Stimulated activated naive CD8-positive, alpha-beta T cell treated with anti-CD3 and anti-CD28 coated beads, Interleukin-15, Interleukin-2, amounts not matched to agents 100 U/mL and 50 U/mL, for 24 hours (primary cell): ENCODE measurements at regions not wholly inside any gene's neighbourhood (a gene's known extent, or its start where the extent isn't known, plus 50 kb on each side); places are given as distances from the start of the nearest gene placed in this dataset.

Experiments used
- ATAC-seq: fragments of 150-1000 bp; cut with Tn5 transposase; one replicate; pipeline ENCODE4 v1.10.0; 2021
- DNase-seq: peaks from one replicate; pipeline ENCODE4 v3.0.0; 2021

DNA sequence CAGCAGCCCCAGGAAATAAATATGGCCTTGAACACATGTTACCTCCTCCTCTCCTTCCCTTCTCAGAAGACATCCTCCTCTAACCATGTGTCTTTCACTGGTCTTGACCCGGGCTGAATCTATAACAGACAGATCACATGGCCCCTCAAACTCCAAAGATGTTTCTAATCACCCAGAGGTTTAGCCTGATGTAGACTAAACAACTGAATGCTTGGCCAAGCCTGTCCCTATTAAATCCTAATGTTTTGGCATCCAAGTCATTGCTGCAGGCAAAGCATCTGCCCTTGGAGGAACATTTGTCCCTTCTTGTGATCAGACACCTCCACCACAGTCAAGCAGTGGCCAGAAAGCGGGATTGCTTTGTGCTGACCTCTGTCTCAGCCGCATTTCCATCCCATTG is 65.5 kb downstream of the ANKRD60 start:
- ATAC-seq (no peak), DNase-seq (no peak)

- ATAC-seq: no peak
Observed at GRCh38 chr20:58161192-58161591, 67.3 kb downstream of the ANKRD60 start.

GRCh38 chr20:58160451-58161061 is 67.9 kb downstream of the ANKRD60 start:
- no peak for DNase-seq
- no peak for ATAC-seq

More at GRCh38 chr20:58161192-58161591, 67.3 kb downstream of the ANKRD60 start:
- no peak for DNase-seq

DNA sequence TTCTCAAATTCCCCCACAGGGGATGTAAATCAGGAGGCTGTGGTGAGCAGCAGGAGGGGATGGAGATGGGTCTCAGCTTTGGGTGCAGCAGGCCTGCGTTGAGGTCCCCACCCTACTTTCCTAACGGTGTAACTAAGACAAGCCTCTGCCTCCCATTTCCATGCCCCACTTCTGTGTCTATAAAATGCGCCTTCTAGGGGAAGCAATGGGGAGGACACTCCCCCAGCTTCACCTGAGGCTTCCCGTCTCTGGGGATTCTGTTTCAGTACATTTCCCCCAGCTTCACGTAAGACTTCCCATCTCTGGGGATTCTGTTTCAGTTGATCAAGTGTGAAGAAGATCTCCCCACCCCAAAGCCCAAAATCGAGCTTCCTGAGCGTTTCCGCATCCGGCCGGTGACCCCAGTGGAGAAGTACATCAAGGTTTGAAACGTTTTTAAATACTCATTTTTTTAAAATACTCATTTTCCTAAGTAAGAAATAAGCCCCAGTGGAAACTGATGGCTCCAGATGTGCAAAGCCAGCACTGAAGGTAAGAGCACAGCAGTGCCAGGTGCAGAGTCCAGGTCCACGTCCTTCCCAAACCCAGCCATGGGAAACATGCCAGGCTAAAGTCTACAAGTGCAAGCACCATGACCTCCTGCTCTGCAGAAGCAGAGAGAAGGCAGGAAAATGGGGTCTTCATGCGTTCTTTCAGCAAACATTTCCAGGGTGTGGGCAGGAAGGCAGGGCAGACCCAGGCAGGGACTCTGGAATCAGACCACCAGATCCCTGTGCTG is 73.1 kb downstream of the ANKRD60 start:
- ATAC-seq: no peak
- DNase-seq: no peak

DNA sequence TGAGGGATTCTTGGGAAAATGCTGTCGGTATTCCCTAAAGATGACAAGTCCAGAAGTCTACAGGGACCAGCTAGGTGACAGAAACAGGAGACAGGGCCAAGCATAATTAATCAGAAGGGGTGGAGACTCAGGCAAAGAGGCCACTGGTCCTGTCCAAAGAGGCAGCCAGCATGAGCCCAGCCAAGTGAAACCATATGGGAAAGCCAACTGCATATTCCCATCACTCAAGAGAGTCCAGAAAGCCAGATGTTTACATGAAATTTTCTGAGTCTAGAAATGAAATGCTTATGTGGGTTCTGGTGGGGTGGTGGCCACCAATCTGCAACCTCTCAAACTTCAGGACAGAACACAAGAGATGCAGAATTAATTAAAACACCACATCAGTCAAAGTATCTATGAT is 74.3 kb downstream of the ANKRD60 start:
- no peak for DNase-seq
- ATAC-seq: no peak

- ATAC-seq (no peak), DNase-seq (no peak)
Observed at GRCh38 chr20:58153121-58153520, 75.3 kb downstream of the ANKRD60 start.

DNA sequence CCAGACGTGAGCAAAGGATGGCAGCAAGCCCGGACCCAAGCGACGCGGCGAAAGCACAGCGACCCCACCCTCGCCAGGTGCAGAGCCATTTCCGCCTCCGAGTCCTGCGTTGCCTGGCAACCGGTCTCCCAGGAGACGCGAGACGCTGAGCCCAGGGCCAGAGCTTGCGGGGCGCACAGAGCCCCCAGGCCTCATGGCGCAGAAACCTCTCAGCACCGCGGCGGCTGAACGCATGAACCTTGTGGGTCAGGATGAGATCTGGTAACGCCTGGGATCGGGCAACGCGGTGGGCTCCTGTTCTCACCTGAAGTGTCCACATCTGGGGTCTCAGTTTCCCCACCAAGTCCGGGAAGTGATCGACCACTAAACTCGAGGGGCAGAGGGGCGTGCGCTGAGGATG is 77.7 kb downstream of the ANKRD60 start:
- ATAC-seq (no peak), DNase-seq (no peak)

DNA sequence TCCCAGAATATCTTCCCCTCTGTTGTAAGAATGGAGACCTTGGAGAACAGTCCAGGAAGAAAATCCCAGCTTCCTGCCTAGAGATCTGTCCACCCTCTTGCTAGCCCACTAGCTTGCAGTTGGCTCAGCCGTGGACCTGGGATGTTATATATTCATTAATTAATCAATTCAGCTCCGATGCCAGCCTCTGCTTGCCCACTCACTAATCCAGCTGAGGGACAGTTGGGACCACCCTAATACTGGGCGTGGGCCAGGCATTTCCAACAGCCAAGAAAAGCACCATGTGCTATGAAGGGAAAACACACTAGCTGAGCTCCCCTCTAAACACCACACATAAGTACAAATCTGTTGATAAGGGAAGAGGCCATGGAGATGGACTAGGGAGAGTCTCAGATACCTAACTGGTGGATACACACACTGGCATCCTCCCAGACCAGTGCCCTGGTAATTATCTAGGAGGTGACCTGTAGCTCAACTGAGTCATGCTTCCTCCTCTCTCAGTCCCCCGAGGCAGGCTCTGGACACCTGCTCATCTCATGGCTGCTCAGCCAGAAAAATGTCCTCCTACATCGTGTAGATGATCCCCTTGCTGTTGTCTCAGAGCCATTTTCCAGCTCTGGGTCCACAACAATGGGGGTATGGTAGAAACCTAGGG is 78.9 kb downstream of the ANKRD60 start:
- no peak for ATAC-seq
- no peak for DNase-seq

GRCh38 chr20:58148891-58149290 is 79.6 kb downstream of the ANKRD60 start:
- ATAC-seq: no peak
- no peak for DNase-seq

DNA sequence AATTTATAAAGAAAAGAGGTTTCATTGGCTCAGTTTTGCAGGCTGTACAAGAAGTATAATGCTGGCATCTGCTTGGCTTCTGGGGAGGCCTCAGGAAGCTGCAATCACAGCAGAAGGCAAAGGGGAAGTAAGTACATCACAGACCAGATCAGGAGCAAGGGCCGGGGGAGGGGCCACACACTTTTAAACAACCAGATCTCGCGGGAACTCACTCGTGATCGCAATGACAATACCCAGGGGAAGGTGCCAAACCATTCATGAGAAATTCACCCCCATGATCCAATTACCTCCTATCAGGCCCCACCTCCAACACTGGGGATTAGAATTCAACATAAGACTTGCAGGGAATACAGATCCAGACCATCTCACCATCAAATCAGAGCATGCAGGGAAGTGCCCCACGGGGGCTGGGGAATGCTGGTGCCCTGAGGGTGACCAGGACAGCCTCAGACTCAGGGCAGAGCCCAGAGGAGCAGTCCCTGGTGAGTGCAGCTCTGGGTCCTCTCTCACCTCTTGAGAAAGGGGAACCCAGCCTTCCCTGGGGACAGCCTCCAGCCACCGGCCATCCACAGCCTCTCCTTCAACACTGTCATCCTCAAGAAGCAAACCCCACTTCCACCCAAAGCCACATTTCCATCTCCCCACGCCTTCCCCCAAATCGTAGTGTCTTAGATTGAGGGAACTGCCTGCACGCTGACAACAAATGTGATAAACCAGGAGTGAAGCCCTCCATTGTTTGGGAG is 80.7 kb downstream of the ANKRD60 start:
- DNase-seq (no peak), ATAC-seq (no peak)

GRCh38 chr20:58146746-58147140 is 81.7 kb downstream of the ANKRD60 start:
- DNase-seq (no peak), ATAC-seq (no peak)

DNA sequence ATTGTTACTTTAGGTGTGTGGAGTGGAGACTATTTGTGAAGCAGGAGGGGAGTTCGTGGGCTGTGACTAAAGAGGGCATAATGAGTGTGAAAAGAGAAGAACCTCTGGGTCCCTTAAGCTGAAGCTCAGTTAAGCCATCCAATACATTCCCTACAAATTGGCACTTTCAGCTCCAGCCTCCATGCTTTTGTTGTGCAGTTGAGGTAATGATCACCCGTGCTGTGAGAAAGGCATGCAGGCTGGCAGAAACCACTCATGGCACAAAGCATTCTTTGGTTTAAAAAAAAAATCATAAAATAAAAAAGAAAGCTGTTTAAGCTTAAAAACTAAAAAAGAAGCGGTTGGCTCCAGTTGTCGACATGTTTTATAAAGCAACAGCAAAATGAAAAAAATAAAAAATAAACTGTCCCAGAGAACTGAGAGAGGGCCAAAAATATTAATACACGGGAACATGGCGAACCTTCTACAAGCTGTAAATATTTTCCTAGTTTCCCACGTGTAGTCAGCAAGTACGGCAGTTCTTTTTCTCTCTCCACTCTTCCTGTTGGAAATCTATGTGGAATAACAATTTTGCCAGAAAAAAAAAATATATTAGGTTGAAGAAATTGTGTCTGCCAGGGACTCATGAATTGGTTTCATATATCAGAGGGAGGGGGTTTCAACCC is 82.2 kb downstream of the ANKRD60 start:
- DNase-seq (no peak), ATAC-seq (no peak)

GRCh38 chr20:58145506-58146080 is 82.9 kb downstream of the ANKRD60 start:
- DNase-seq: no peak
- no peak for ATAC-seq

DNA sequence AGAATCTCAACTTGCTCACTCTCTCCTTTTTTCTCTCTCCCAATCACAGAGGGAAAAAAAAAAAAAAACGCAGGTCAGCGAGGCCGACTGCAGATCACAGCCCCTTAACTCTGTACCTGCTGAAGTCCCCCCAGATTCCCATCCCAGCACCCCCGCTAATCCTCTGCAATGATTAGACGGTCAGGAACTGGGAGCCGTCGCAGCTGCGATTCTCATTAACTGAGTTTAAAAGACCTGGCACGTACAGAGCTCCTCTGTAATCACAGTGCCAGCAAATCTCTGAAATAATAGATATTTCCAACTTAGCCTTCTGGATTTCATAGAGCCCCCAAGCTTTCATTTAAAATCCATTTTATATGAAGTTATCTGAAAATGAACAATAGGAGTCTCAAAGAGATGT is 84.4 kb downstream of the ANKRD60 start:
- DNase-seq: no peak
- no peak for ATAC-seq

- no peak for ATAC-seq
- DNase-seq: no peak
Observed at GRCh38 chr20:58143531-58143930, 84.9 kb downstream of the ANKRD60 start.

DNA sequence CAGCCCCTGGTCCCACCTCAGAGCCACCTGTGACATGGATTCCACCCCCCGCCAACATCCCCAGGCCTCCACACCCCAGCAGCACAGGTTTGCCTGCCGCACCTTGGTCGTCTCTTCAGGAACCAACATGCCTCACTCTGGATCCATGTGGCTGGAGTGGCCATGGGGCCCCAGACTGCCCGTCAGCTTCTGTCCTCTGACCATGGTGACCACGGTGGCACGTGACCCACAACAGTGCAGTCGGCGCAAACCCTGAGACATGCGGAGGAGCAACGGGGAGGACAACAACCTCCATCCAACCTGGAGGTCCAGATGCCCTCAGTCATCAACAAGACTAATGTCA is 85.6 kb downstream of the ANKRD60 start:
- DNase-seq (no peak), ATAC-seq (no peak)

DNA sequence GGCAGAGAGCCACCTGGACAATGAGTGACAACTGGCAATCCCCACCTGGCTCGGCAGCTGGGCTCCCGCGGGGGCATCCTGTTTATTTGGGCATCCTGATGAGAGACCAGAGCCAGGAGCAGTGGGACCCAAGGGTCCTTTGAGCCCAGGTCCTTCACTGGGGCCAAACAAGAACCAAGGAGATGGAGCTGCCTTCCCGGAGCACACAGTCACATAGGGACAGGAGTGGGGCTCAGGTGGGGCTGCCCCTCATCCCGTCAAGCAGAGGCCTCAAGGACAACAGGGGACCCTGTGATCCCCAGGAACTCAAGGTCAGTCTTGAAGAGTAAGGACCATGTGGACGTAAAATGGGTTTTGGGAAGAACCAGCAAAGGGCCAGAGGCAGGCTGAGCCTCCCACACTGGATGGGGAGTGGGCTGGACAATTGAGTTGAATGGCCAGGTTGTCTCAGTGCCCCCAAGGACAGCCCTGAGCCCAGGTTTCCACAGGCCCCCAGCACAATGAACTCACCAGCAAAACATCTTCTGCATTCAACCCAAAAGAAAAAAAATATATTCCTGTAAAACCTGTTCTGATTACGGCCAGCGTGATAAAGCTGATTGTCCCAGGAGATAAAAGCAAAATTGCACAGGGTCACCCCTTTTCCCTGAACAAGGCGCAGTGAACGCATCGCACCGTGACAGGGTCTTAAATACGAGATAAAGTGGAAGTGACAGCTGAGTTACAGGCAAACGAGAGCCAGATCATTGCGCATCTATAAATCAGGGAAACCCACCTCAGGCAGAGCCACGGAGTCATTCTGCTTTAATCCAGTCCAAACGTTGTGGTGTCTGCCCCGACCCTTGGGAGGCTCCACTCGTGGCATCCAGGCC is 86.2 kb downstream of the ANKRD60 start:
- DNase-seq (no peak), ATAC-seq (no peak)

DNA sequence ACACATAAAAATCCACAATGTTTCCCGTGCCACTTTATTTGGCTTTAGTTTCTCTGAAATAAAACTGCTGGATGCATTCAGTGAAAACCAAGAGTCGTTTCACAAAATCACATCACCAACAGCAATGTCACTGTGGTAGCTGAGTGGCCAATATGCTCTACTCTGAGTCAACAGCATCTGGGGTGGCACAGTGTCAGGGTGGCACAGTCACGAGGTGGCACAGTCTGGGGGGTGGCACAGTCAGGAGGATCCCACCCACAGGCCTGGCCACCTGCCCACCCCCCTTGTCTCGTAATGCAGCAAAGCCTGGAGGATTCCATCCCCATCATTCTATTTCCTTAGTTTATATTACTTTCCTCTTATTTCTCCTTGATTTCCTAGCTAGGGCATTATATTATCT is 87.0 kb downstream of the ANKRD60 start:
- no peak for DNase-seq
- no peak for ATAC-seq

DNA sequence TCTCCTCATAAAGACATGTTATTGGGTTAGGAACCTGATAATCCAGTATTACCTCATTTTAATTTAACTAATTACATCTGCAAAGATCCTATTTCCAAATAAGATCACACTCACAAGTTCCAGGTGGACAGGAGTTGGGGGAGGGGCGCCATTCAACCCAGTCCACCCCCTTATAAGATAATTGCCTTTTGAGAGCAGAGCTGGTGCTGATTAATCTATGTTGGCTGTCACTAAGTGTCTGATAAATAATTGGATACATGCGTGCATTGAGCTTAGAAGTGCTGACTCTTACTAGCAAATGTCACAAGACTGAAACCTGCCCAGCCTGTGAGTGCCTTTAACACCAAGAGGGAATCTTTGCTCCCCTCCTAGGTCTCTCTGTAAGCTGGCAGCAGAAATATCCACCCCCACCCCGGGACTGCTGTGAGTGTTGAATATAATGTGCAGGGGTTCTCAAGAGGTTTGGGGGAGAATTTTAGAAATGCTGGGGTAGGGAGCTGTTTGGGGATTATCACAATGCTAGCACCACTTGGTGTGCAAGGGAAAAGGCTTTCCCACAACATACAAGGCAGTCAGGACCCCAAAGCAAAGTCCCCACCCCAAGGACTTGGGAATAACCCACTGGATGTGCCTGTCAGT is 87.5 kb downstream of the ANKRD60 start:
- ATAC-seq (no peak), DNase-seq (no peak)
